ENCODE measurements at regions not wholly inside any gene's neighbourhood (a gene's known extent, or its start where the extent isn't known, plus 50 kb on each side); places are given as distances from the start of the nearest gene placed in this dataset.
"Not testable (repeated sequence)": the region's sequence is repeated elsewhere in the genome, so short reads cannot be mapped to it uniquely, and the experiment has no call there.

- no peak for DNase-seq
These were observed 671.0 kb upstream of the C16orf82 start for GRCh38 chr16:26395700-26396099.

GRCh38 chr16:26396511-26397235 lies 670.1 kb upstream of the C16orf82 start:
- DNase-seq = no peak

GRCh38 chr16:26413780-26414179 lies 652.9 kb upstream of the C16orf82 start:
- DNase-seq = no peak

GRCh38 chr16:26419458-26419857 lies 647.3 kb upstream of the C16orf82 start:
- not testable (repeated sequence) for DNase-seq

- DNase-seq = no peak
These were observed 636.1 kb upstream of the C16orf82 start for GRCh38 chr16:26430618-26431017.

- no peak for DNase-seq
These were observed 632.9 kb upstream of the C16orf82 start for GRCh38 chr16:26433807-26434206.

GRCh38 chr16:26441178-26441577 lies 625.5 kb upstream of the C16orf82 start:
- DNase-seq = no peak

GRCh38 chr16:26442321-26442720 lies 624.4 kb upstream of the C16orf82 start:
- no peak for DNase-seq

- no peak for DNase-seq
These were observed 619.2 kb upstream of the C16orf82 start for GRCh38 chr16:26447570-26447969.

- DNase-seq = no peak
These were observed 613.5 kb upstream of the C16orf82 start for GRCh38 chr16:26453215-26453614.

GRCh38 chr16:26454102-26454501 lies 612.6 kb upstream of the C16orf82 start:
- no peak for DNase-seq

GRCh38 chr16:26456074-26456473 lies 610.7 kb upstream of the C16orf82 start:
- no peak for DNase-seq

- no peak for DNase-seq
These were observed 609.6 kb upstream of the C16orf82 start for GRCh38 chr16:26457095-26457494.

- no peak for DNase-seq
These were observed 608.8 kb upstream of the C16orf82 start for GRCh38 chr16:26457882-26458281.

- DNase-seq = no peak
These were observed 602.0 kb upstream of the C16orf82 start for GRCh38 chr16:26464576-26465266.

- DNase-seq = not testable (repeated sequence)
These were observed 592.3 kb upstream of the C16orf82 start for GRCh38 chr16:26474405-26474804.

- no peak for DNase-seq
These were observed 591.1 kb upstream of the C16orf82 start for GRCh38 chr16:26475596-26475995.

- DNase-seq = no peak
These were observed 575.5 kb upstream of the C16orf82 start for GRCh38 chr16:26491101-26491670.

- DNase-seq = no peak
These were observed 574.8 kb upstream of the C16orf82 start for GRCh38 chr16:26491962-26492361.

- no peak for DNase-seq
These were observed 573.0 kb upstream of the C16orf82 start for GRCh38 chr16:26493751-26494150.

GRCh38 chr16:26497896-26498295 lies 568.8 kb upstream of the C16orf82 start:
- DNase-seq = no peak

- DNase-seq = no peak
These were observed 566.4 kb upstream of the C16orf82 start for GRCh38 chr16:26500326-26500725.

- no peak for DNase-seq
These were observed 561.2 kb upstream of the C16orf82 start for GRCh38 chr16:26505496-26505895.

GRCh38 chr16:26508946-26509345 lies 557.8 kb upstream of the C16orf82 start:
- not testable (repeated sequence) for DNase-seq
